ENCODE measurements at regions not wholly inside any gene's neighbourhood (a gene's known extent, or its start where the extent isn't known, plus 50 kb on each side); places are given as distances from the start of the nearest gene placed in this dataset.

DNA sequence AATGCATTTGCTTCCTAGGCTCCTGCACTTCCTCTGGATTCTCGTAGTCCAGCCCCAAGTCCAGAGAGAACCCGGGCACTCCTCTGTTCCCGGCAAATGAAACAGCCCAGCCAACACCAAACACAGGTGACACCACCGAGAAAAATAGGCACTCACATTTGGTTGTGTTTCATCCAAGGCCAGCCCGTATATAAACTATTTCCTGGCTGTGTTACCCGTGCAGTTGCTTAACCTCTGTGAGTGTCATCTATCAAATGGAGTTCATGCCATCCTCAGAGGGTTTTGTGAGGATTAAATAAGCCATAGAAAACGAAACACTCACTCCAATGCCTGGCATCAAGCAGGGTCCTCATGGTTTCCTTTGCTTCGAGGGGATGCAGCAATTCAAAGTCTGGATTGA lies 115.2 kb downstream of the BOD1 start:
- TF ChIP-seq, protein P1, sequence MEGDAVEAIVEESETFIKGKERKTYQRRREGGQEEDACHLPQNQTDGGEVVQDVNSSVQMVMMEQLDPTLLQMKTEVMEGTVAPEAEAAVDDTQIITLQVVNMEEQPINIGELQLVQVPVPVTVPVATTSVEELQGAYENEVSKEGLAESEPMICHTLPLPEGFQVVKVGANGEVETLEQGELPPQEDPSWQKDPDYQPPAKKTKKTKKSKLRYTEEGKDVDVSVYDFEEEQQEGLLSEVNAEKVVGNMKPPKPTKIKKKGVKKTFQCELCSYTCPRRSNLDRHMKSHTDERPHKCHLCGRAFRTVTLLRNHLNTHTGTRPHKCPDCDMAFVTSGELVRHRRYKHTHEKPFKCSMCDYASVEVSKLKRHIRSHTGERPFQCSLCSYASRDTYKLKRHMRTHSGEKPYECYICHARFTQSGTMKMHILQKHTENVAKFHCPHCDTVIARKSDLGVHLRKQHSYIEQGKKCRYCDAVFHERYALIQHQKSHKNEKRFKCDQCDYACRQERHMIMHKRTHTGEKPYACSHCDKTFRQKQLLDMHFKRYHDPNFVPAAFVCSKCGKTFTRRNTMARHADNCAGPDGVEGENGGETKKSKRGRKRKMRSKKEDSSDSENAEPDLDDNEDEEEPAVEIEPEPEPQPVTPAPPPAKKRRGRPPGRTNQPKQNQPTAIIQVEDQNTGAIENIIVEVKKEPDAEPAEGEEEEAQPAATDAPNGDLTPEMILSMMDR (IDR thresholded peaks at IDR 0.05), result no peak
- no peak for TF ChIP-seq POLR2A (IDR thresholded peaks at IDR 0.05)
- TF ChIP-seq POLR2AphosphoS5 (IDR thresholded peaks at IDR 0.05), result no peak
